ENCODE measurements at regions not wholly inside any gene's neighbourhood (a gene's known extent, or its start where the extent isn't known, plus 50 kb on each side); places are given as distances from the start of the nearest gene placed in this dataset.

- no peak for DNase-seq (ENCODE audit: low read depth)
Measured at GRCh38 chr9:73655363-73655762, 503.7 kb downstream of the ANXA1 start.

GRCh38 chr9:73655831-73656230 lies 504.2 kb downstream of the ANXA1 start:
- DNase-seq (ENCODE audit: low read depth): no peak

DNA sequence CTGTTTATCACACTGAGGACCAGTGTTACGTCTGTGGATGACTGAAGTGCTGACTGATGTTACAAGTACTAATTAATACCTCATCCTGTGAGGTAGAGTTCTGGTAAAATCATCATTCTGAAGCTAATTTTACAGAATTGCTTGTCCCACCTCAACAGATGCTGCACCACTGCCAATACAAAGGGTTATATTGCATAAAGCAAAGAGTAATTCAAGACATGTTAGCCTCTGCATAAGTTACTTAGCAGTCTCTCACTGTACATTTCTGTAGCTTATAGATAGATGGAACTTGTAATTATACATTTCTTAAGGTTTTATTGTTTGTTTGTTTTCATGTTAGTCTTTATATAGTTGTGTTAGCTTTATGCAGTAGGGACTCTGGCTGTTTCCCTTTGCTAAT lies 513.6 kb downstream of the ANXA1 start:
- DNase-seq (ENCODE audit: low read depth): no peak

DNA sequence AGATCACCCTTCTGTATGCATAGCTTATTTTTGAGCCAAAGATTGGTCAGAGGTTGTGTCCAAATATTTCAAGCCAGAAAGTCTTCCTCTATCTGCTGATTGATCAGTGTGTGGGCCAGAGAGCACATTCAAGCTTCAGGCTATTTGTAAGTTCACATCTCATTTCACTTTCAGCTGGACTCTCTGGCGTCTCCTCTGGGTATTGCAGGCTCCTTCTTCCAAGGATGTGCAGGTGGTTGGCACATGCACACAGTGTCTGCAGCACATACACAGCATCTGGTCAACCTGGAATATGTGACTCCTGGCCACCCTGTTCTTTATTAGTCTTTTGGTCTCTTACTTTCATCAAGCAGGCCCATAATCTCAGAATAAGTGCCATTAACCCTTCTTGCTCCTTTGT lies 516.1 kb downstream of the ANXA1 start:
- no peak for DNase-seq (ENCODE audit: low read depth)

- DNase-seq (ENCODE audit: low read depth): no peak
Measured at GRCh38 chr9:73680831-73681230, 529.2 kb downstream of the ANXA1 start.

- DNase-seq (ENCODE audit: low read depth): no peak
Measured at GRCh38 chr9:73682789-73683188, 531.1 kb downstream of the ANXA1 start.

DNA sequence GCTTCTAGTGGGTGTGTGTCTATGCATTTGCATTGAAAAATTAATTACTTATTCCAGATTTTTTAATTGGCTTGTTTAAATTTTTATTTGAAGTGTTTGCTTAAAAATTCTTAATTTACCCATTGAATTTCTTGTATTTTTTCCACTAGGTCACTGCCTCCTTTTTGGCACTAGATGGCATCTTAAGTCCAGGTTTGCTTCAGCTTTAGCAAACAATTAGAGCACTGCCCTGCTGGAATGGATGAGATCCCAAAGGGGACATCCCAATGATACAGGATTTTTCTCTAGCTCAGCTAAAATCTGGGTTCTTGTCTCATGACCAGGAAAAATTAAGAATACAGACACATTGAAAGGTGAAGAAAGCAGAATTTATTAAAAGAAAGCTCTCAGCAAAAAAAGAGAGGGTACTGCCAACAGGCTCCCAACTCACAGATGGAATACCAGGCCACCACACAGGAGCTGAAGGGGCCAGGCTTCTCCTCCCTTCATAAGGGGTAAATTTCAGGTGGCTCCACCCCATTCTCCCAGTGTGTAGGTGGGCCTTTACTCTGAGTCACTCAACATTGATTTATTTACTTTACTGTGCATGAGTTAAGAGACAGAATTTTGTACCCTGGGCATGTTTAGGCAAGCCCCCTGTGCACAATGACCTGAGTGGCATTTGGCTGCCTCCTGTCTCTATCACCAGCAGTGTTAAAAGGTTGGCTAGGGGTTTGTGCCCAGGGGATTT lies 532.4 kb downstream of the ANXA1 start:
- no peak for DNase-seq (ENCODE audit: low read depth)

- no peak for DNase-seq (ENCODE audit: low read depth)
Measured at GRCh38 chr9:73684601-73685000, 532.9 kb downstream of the ANXA1 start.

DNA sequence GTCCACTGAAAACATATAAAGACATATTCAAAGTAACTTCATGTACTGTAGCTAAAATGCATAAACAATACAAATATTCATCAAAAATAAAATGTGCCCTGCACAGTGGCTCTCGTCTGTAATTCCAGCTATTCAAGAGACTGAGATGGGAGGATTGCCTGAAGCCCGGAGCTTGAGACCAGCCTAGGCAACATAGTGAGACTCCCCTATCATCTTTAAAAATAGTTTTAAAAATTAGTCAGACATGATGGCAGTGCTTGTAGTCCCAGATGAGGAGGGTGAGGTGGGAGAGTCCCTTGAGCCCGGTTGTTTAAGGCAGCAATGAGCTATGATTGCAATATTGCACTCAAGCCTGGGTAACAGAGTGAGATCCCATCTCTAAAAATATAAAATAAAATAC lies 534.1 kb downstream of the ANXA1 start:
- no peak for DNase-seq (ENCODE audit: low read depth)

- no peak for DNase-seq (ENCODE audit: low read depth)
Measured at GRCh38 chr9:73689051-73689870, 537.6 kb downstream of the ANXA1 start.

GRCh38 chr9:73701415-73702057 lies 549.9 kb downstream of the ANXA1 start:
- DNase-seq (ENCODE audit: low read depth): no peak

GRCh38 chr9:73714294-73714693 lies 562.6 kb downstream of the ANXA1 start:
- DNase-seq (ENCODE audit: low read depth): no peak

- DNase-seq (ENCODE audit: low read depth): no peak
Measured at GRCh38 chr9:73715591-73715990, 563.9 kb downstream of the ANXA1 start.

- no peak for DNase-seq (ENCODE audit: low read depth)
Measured at GRCh38 chr9:73719660-73720059, 568.0 kb downstream of the ANXA1 start.

GRCh38 chr9:73720601-73721000 lies 568.9 kb downstream of the ANXA1 start:
- no peak for DNase-seq (ENCODE audit: low read depth)

- DNase-seq (ENCODE audit: low read depth): no peak
Measured at GRCh38 chr9:73736270-73736669, 584.6 kb downstream of the ANXA1 start.

DNA sequence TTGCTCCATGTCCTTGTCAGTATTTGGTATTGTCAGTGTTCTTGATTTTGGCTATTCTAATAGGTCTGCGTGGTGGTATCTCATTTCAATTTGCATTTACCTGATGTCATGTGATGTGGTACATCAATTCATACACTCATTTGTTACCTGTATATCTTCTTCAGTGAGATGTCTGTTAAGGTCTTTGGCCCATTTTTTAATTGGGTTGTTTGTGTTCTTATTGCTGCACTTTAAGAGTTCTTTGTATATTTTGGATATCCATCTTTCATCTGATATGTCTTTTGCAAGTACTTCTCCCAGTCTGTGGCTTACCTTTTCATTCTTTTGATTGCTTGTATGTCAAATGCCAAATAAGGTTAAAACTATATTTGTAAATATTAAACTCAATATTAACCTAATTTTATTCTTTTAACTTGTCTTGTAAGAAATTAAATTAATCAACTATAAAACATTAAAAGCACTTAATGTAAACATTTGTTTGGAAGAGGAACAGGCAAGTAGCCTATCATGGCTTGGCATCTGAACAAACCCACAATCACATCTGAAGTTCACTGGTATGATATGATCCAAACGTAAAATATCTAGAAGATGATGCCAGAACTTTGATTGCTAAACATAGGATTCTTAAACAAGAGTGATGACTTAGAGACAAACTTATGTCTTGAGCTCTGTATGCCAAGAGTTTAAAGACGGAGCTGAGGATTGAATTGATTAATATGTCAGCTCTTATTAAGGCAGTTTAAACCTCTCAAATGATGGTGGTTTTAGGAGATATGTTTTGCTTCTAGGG lies 587.3 kb downstream of the ANXA1 start:
- DNase-seq (ENCODE audit: low read depth): no peak

GRCh38 chr9:73741316-73741715 lies 589.7 kb downstream of the ANXA1 start:
- no peak for DNase-seq (ENCODE audit: low read depth)

GRCh38 chr9:73742412-73742811 lies 590.7 kb downstream of the ANXA1 start:
- no peak for DNase-seq (ENCODE audit: low read depth)

DNA sequence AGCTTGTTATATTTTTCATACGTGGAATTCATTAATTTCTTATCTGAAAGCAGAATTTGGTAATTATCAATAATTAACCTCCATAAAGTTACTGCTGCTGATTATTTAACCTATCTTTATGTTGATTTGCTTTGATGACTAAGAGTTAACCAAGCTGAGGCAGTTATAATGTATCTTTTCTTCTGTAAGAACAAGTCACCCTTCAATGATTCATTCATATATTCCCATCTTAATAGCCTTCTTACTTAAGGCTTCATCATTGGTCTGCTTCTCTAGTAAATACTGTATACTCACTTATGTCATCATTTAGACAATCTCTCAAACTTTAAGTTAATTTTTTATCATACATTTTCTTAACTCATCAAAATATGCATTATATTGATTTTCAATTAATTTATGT lies 592.2 kb downstream of the ANXA1 start:
- DNase-seq (ENCODE audit: low read depth): no peak

DNA sequence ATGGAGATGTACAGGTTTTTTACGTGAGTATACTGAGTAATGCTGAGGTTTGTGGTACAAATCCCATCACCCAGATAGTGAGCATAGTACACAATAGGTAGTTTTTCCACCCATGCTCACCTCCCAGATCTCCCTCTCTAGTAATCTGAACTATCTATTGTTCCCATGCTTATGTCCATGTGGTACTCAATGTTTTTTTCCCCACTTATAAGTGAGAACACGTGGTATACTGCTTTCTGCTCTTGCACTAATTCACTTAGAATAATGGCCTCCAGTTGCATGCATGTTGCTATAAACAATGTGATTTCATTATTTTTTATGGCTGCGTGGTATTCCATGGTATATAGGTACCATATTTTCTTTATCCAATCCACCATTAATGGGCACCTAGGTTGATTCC lies 593.9 kb downstream of the ANXA1 start:
- no peak for DNase-seq (ENCODE audit: low read depth)

GRCh38 chr9:73753171-73753570 lies 601.5 kb downstream of the ANXA1 start:
- DNase-seq (ENCODE audit: low read depth): no peak
